IPS-20b (cell line): ENCODE measurements at regions not wholly inside any gene's neighbourhood (a gene's known extent, or its start where the extent isn't known, plus 50 kb on each side); places are given as distances from the start of the nearest gene placed in this dataset.

Source experiments
- H3K27ac ChIP-seq: one replicate; pipeline ENCODE4 v1.5.1; 2013; ENCODE audit warnings: low read length
- H3K27me3 ChIP-seq: 2 replicates; pipeline ENCODE4 v1.6.1; 2013; ENCODE audit warnings: mild to moderate bottlenecking, low read length, inconsistent platforms; ENCODE audit not compliant: insufficient read depth
- H3K36me3 ChIP-seq: 2 replicates; pipeline ENCODE4 v1.6.1; 2013; ENCODE audit warnings: low read depth, mild to moderate bottlenecking, inconsistent platforms, low read length, moderate library complexity; ENCODE audit not compliant: insufficient read depth
- H3K4me1 ChIP-seq: 2 replicates; pipeline ENCODE4 v1.6.1; 2013; ENCODE audit warnings: mild to moderate bottlenecking, control low read depth, inconsistent platforms, low read length, moderate library complexity; ENCODE audit not compliant: insufficient read depth
- H3K4me3 ChIP-seq: 2 replicates; pipeline ENCODE4 v1.5.1; 2013; ENCODE audit warnings: mild to moderate bottlenecking, low read length, inconsistent platforms
- H3K9ac ChIP-seq: 2 replicates; pipeline ENCODE4 v1.6.1; 2013; ENCODE audit warnings: low read depth, mild to moderate bottlenecking, inconsistent platforms, low read length, moderate library complexity
- H3K9me3 ChIP-seq: 2 replicates; pipeline ENCODE4 v1.6.1; 2013; ENCODE audit warnings: mild to moderate bottlenecking, low read depth, low read length, inconsistent platforms; ENCODE audit not compliant: insufficient read depth

DNA sequence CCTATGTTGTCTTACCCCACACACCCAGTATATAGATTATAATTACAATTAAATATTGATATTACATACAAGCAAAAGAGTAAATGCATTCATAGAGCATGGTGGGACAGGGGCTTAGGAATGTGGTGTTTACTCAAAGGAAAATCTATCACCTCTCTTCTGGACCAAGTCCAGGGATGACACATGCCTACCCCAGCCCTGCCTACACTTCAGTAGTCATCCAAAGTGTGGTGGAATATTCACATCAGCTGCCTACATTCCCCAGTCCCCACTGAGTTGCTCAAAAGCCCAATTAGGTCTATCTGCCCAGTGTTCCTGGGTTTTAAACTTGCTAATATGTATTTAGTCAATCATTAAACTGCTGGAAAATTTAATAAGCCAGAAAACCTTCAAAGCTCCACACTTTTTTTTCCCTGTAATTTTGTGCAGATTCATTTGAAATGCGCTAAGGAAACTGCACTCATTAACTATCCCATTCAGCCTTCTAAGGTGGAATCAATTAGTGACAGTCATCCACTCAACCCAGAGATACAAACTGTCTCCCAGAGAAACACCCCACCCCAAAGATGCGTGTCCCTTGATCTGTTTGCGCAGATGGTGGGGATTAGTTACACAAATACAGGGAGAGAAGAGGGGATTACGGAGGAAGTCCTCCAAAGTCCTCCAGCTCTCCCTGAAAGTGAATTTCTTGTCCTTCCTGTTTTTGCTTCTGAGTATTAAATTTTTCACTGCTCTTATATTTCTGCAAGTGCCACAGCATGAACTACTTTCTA, 91.7 kb upstream of the KDR start:
- Histone ChIP-seq H3K9ac (no peak overlapping the region), H3K27ac (no peak overlapping the region), H3K36me3 (no peaks in the 10 kb centered on the region), H3K4me1 (no peaks in the 10 kb centered on the region), H3K9me3 (no peaks in the 10 kb centered on the region), H3K27me3 (no peaks in the 10 kb centered on the region), H3K4me3 (no peak overlapping the region)

DNA sequence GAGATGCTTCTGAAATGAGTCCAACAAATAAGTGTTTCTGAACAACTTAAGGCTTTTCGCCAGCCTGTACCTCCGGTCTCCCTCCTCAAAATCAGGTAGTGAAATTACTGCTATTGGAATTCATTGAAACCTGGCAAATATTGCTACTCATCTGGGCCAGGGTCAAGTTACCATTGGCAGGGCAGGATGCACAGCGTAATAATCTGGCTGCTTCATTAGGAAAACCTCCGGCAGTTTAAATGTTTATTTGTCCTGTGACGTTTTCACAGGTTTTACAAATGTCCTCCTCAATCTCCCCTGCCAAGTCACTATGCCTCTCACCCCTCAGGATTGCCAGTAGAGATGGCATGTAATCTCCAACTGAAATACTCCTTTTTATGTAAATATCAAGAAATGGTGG, 92.6 kb upstream of the KDR start:
- Histone ChIP-seq H3K4me1 (no peaks in the 10 kb centered on the region), H3K36me3 (no peaks in the 10 kb centered on the region), H3K27ac (no peak overlapping the region), H3K9me3 (no peaks in the 10 kb centered on the region), H3K9ac (no peak overlapping the region), H3K4me3 (no peak overlapping the region), H3K27me3 (no peaks in the 10 kb centered on the region)

DNA sequence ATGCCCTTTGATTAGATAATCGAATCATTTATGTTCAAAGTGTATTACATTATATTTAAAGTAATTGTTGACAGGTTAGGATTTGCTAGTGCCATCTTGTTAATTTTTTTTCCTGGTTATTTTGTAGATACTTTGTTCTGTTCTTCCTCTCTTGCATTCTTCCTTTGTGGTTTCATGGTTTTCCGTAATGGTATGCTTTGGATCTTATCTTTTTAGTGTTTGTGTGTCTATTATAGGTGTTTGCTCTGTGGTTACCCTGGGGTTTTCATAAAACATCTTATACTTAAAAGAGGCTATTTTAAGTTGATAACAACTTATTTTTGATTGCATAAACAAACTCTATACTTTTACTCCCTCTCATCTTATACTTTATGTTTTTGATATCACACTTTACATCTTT, 108.2 kb upstream of the SRD5A3 start:
- H3K9ac ChIP-seq, result no peak overlapping the region
- H3K9me3 ChIP-seq, result peaks cover 12% of the 10 kb centered on the region; the same call in 1 of the 2 replicates
- no peaks in the 10 kb centered on the region for H3K36me3 ChIP-seq
- H3K4me3 ChIP-seq, result no peak overlapping the region
- H3K27ac ChIP-seq, result no peak overlapping the region
- no peaks in the 10 kb centered on the region for H3K4me1 ChIP-seq
- no peaks in the 10 kb centered on the region for H3K27me3 ChIP-seq

DNA sequence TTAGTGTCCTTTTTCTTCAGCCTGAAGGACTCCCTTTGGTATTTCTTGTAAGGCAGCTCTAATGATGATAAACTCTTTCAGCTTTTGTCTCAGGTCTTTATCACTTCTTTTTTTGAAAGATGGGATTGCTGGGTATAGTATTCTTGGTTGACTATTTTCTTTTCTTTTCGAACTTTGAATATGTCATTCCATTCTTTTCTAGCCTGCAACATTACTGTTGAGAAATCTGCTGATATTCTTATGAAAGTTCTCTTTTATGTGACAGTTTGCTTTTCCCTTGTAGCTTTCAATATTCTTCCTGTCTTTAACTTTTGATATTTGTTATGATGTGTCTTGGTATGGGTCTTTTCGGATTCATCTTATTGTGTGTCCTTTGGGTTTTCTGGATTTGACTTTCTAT, 107.6 kb upstream of the SRD5A3 start:
- H3K27me3 ChIP-seq, result no peaks in the 10 kb centered on the region
- H3K4me3 ChIP-seq, result no peak overlapping the region
- H3K27ac ChIP-seq, result no peak overlapping the region
- H3K4me1 ChIP-seq, result no peaks in the 10 kb centered on the region
- no peaks in the 10 kb centered on the region for H3K36me3 ChIP-seq
- peaks cover 12% of the 10 kb centered on the region; the same call in 1 of the 2 replicates for H3K9me3 ChIP-seq
- H3K9ac ChIP-seq, result no peak overlapping the region

DNA sequence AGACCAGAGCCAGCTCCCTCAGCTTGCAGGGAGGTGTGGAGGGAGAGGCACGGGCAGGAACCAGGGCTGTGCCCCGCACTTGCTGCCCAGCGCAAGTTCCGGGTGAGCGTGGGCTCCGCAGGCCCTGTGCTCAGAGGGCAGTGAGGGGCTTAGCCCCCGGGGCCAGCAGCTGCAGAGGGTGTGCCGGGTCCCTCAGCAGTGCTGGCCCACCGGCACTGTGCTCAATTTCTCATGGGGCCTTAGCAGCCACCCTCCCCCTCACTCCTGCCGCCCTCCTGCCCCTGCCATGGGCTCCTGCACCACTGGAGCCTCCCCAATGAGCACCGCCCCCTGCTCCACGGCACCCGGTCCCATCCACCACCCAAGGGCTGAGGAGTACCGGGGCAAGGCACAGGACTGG, 104.6 kb upstream of the SRD5A3 start:
- no peaks in the 10 kb centered on the region for H3K36me3 ChIP-seq
- no peak overlapping the region for H3K27ac ChIP-seq
- H3K4me1 ChIP-seq, result no peaks in the 10 kb centered on the region
- H3K9ac ChIP-seq, result no peak overlapping the region
- H3K27me3 ChIP-seq, result no peaks in the 10 kb centered on the region
- no peak overlapping the region for H3K4me3 ChIP-seq
- peaks cover 12% of the 10 kb centered on the region; the same call in 1 of the 2 replicates for H3K9me3 ChIP-seq

DNA sequence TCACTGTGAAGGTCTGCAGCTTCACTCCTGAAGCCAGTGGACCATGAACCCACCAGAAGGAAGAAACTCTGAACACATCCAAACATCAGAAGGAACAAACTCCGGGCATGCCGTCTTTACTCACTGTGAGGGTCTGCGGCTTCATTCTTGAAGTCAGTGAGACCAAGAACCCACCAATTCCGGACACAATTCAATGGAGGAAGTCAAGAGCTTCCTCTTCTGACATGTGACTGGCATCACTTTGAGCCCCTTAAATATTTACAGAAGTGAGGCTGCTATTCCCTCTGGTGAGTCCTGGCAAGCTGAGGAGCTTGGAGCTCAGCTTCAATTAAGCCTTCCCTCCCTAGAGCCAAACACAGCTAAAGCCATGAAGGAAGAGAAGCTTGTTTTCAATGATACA, 103.5 kb upstream of the SRD5A3 start:
- H3K9ac ChIP-seq, result no peak overlapping the region
- no peaks in the 10 kb centered on the region for H3K36me3 ChIP-seq
- H3K27ac ChIP-seq, result no peak overlapping the region
- H3K4me1 ChIP-seq, result no peaks in the 10 kb centered on the region
- H3K9me3 ChIP-seq, result peaks cover 12% of the 10 kb centered on the region; the same call in 1 of the 2 replicates
- no peaks in the 10 kb centered on the region for H3K27me3 ChIP-seq
- H3K4me3 ChIP-seq, result no peak overlapping the region

DNA sequence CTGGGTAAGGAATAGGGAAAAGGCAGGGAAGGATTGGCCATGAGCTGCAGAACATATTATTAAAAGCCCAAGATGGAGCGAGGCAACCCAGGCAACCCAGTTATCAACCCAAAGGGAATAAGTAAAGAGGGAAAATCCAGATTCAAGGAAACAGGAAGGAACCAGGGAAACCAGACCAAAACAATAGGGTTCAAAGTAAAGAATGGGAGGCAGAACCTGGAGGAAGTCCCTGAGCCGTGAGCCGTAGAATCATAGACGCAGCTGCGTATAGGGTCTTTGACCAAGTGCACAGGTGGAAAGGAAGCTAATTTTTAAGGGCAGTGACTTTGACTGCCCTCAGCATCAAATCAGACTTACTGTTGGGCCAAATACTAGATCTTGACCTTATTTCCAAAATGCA, 98.5 kb upstream of the SRD5A3 start:
- Histone ChIP-seq H3K36me3 (no peaks in the 10 kb centered on the region), H3K27me3 (no peaks in the 10 kb centered on the region), H3K9me3 (no peaks in the 10 kb centered on the region), H3K4me3 (no peak overlapping the region), H3K9ac (no peak overlapping the region), H3K4me1 (no peaks in the 10 kb centered on the region; the same call in 1 of the 2 replicates), H3K27ac (no peak overlapping the region)

DNA sequence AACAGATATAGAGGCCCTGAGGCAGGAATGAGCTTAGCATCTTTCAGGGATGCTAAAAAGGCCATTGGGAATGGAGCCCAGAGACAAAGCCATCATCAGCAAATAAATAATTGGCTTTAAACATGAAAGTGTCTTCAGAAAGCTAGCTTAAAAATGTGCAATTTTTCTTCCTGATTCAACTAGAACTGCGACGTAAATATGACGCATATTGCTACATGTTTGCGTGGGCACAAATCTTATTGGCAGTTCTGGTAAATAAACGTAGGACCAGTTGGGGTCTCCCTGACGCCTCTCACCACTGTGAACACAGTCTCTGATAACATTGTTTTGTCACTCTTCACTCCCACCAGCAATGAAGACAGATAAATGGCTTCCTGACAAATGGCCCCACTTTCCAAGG, 97.3 kb upstream of the SRD5A3 start:
- no peak overlapping the region for H3K4me3 ChIP-seq
- H3K4me1 ChIP-seq, result peaks cover 3% of the 10 kb centered on the region; the same call in 1 of the 2 replicates
- no peak overlapping the region for H3K9ac ChIP-seq
- H3K9me3 ChIP-seq, result no peaks in the 10 kb centered on the region
- no peaks in the 10 kb centered on the region for H3K27me3 ChIP-seq
- H3K27ac ChIP-seq, result no peak overlapping the region
- H3K36me3 ChIP-seq, result no peaks in the 10 kb centered on the region

DNA sequence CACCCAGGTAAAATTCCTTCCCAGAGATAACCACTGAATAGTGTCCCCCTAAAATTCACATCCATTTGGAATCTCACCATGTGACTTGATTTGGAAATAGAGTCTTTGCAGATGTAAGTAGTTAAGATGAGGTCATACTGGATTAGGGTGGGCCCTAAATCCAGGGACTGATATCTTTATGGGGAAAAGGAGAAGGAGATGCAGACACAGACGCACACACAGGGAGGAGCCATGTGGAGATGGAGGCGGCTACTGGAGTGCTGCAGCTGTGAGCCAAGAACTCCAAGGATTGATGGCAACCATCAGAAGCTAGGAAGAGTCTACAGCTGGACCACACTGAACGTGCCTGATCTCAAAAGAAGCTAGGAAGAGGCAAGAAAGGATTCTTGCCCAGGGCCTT, 96.6 kb upstream of the SRD5A3 start:
- H3K9me3 ChIP-seq, result no peaks in the 10 kb centered on the region
- H3K4me3 ChIP-seq, result no peak overlapping the region
- H3K27ac ChIP-seq, result no peak overlapping the region
- no peaks in the 10 kb centered on the region for H3K27me3 ChIP-seq
- H3K4me1 ChIP-seq, result peaks cover 3% of the 10 kb centered on the region; the same call in 1 of the 2 replicates
- no peaks in the 10 kb centered on the region for H3K36me3 ChIP-seq
- H3K9ac ChIP-seq, result no peak overlapping the region

DNA sequence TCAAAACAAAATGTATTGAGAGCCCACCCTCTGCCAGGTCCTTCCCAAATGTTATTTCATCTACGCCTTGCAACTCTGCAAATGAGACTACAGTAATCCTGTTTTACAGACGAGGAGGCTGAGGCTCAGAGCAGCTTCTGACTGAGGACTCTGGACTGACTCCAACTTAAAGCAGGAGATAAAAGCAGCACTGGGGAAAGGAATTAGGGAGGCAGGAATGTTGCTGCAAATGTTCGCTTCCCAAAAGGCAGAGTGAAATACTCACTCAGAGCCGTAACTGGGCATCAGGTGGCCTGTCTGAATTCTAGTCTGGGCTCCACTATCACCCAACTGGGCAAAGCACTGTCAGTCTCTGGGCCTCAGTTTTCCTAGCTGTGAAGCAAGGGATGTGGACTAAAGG, 94.7 kb upstream of the SRD5A3 start:
- Histone ChIP-seq H3K9me3 (no peaks in the 10 kb centered on the region), H3K9ac (no peak overlapping the region)

DNA sequence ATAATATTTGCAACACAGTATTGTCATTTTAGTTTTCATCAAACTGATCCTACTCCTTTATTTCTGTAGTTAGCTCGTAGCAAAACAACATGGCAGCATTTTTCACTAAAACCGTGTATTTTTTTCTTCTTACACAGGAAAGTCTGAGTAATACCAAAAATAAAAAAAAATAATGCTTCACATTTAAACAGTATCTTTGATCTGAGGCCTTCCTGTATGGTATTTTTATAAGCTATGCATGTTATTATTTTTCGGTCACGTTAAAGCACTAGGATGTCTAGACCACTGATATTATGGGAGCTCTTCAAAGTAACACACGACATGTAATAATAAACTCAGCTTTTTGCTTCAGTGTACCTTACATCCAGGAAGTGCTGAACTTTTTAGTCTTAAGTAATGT, 94.1 kb upstream of the SRD5A3 start:
- Histone ChIP-seq H3K4me3 (no peak overlapping the region), H3K9me3 (no peaks in the 10 kb centered on the region), H3K4me1 (peaks cover 6% of the 10 kb centered on the region; the same call in 1 of the 2 replicates), H3K27me3 (no peaks in the 10 kb centered on the region), H3K27ac (no peak overlapping the region), H3K9ac (no peak overlapping the region), H3K36me3 (no peaks in the 10 kb centered on the region)

More for the DNA sequence above, 94.7 kb upstream of the SRD5A3 start:
- Histone ChIP-seq H3K4me3 (no peak overlapping the region), H3K36me3 (no peaks in the 10 kb centered on the region), H3K4me1 (peaks cover 3% of the 10 kb centered on the region; the same call in 1 of the 2 replicates), H3K27ac (no peak overlapping the region), H3K27me3 (no peaks in the 10 kb centered on the region)

DNA sequence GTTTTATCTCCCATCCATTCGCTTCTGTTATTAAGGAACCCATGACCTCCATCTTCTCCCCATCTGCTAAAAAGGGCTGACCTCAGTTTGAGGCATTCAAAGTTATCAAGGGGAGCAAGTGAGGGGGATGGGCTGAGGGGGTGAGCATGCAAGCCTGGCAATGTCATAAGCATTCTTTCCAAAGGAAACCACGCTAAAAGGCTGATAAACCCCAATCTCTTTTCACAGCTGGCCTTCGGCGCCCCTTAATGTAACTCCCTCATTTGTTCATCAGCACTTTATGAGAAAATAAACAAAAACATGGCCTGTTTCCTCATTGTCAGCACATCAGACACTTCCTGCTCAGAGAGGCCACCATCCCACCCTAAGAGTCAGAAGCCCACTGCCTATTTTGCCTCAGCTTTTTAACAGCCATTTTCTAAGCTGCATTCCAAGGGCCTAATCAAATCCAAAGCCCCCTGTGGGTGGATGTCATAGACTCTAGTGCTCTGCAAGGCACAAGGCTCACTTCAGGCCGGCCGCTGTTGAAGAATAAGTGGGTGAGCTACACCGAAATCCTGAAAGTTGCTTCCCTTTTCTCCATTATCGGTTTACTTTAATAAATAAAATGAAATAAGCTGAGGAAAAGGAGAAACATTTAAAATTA, 92.0 kb upstream of the SRD5A3 start:
- Histone ChIP-seq H3K36me3 (no peaks in the 10 kb centered on the region), H3K27me3 (no peaks in the 10 kb centered on the region), H3K4me1 (peaks cover 7% of the 10 kb centered on the region; the same call in 1 of the 2 replicates), H3K27ac (no peak overlapping the region), H3K9me3 (no peaks in the 10 kb centered on the region), H3K9ac (no peak overlapping the region), H3K4me3 (no peak overlapping the region)
